HL-60 (cell line): ENCODE measurements at regions not wholly inside any gene's neighbourhood (a gene's known extent, or its start where the extent isn't known, plus 50 kb on each side); places are given as distances from the start of the nearest gene placed in this dataset.

Experiments used
- POLR2AphosphoS5 ChIP-seq: IDR thresholded peaks from 2 replicates; pipeline ENCODE4 v1.6.1; 2012; ENCODE audit warnings: low read depth
- TF ChIP-seq, protein P1 (sequence below): IDR thresholded peaks from one replicate; pipeline ENCODE4 v1.5.1; 2011; ENCODE audit warnings: low read length, control low read depth, inconsistent platforms; ENCODE audit not compliant: insufficient read depth

GRCh38 chr18:25805939-25806338, 284.5 kb downstream of the SS18 start:
- TF ChIP-seq, protein P1, sequence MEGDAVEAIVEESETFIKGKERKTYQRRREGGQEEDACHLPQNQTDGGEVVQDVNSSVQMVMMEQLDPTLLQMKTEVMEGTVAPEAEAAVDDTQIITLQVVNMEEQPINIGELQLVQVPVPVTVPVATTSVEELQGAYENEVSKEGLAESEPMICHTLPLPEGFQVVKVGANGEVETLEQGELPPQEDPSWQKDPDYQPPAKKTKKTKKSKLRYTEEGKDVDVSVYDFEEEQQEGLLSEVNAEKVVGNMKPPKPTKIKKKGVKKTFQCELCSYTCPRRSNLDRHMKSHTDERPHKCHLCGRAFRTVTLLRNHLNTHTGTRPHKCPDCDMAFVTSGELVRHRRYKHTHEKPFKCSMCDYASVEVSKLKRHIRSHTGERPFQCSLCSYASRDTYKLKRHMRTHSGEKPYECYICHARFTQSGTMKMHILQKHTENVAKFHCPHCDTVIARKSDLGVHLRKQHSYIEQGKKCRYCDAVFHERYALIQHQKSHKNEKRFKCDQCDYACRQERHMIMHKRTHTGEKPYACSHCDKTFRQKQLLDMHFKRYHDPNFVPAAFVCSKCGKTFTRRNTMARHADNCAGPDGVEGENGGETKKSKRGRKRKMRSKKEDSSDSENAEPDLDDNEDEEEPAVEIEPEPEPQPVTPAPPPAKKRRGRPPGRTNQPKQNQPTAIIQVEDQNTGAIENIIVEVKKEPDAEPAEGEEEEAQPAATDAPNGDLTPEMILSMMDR: no peak
- TF ChIP-seq POLR2AphosphoS5: no peak
